HepG2 (cell line): ENCODE measurements at regions not wholly inside any gene's neighbourhood (a gene's known extent, or its start where the extent isn't known, plus 50 kb on each side); places are given as distances from the start of the nearest gene placed in this dataset.

Experiments
- CC2D1A ChIP-seq: sonication (generic); formaldehyde crosslinking; IDR thresholded peaks from 2 replicates; pipeline ENCODE4 v1.8.1; 2023; ENCODE audit warnings: mild to moderate bottlenecking, missing genetic modification reagents
- ETV5 ChIP-seq: IDR thresholded peaks from 2 replicates; pipeline ENCODE4 v1.6.1; 2018; ENCODE audit warnings: missing biosample characterization, missing genetic modification reagents, inconsistent platforms, borderline replicate concordance
- GLI4 ChIP-seq: sonication (generic); formaldehyde crosslinking; IDR thresholded peaks from 2 replicates; pipeline ENCODE4 v1.5.1; 2020; ENCODE audit warnings: missing genetic modification reagents, mild to moderate bottlenecking, moderate library complexity, borderline replicate concordance
- GTF2F1 ChIP-seq: fragments of 150-350 bp; IDR thresholded peaks from 2 replicates; pipeline ENCODE4 v1.6.1; 2014; ENCODE audit warnings: low read length
- KDM3A ChIP-seq: IDR thresholded peaks from 2 replicates; pipeline ENCODE4 v1.6.1; 2018; ENCODE audit warnings: low read depth, missing compliant biosample characterization
- KLF15 ChIP-seq: sonication (generic); formaldehyde crosslinking; IDR thresholded peaks from 2 replicates; pipeline ENCODE4 v1.8.1; 2023; ENCODE audit warnings: borderline replicate concordance, mild to moderate bottlenecking, inconsistent platforms, missing genetic modification reagents, mixed read lengths
- MLLT10 ChIP-seq: sonication (generic); formaldehyde crosslinking; IDR thresholded peaks from 2 replicates; pipeline ENCODE4 v1.4.0; 2020; ENCODE audit warnings: missing genetic modification reagents
- NCOA1 ChIP-seq: sonication (generic); formaldehyde crosslinking; IDR thresholded peaks from 2 replicates; pipeline ENCODE4 v1.9.0; 2021; ENCODE audit warnings: missing genetic modification reagents
- NFKBIZ ChIP-seq: IDR thresholded peaks from 2 replicates; pipeline ENCODE4 v1.6.1; 2018; ENCODE audit warnings: missing genetic modification reagents, missing compliant biosample characterization
- NR2C2 ChIP-seq: sonication (generic); formaldehyde crosslinking; IDR thresholded peaks from 2 replicates; pipeline ENCODE4 v1.4.0; 2020; ENCODE audit warnings: missing genetic modification reagents, mild to moderate bottlenecking, moderate library complexity, borderline replicate concordance
- RARA ChIP-seq: IDR thresholded peaks from 2 replicates; pipeline ENCODE4 v1.6.1; 2016; ENCODE audit warnings: missing genetic modification reagents, missing compliant biosample characterization
- SIN3B ChIP-seq: fragments of 150-350 bp; IDR thresholded peaks from 2 replicates; pipeline ENCODE4 v1.6.1; 2014; ENCODE audit warnings: low read length
- WIZ ChIP-seq: sonication (generic); formaldehyde crosslinking; IDR thresholded peaks from 2 replicates; pipeline ENCODE4 v1.5.1; 2020; ENCODE audit warnings: mild to moderate bottlenecking, missing genetic modification reagents
- ZC3H13 ChIP-seq: sonication (generic); formaldehyde crosslinking; IDR thresholded peaks from 2 replicates; pipeline ENCODE4 v1.8.1; 2023; ENCODE audit warnings: mild to moderate bottlenecking, missing genetic modification reagents, moderate library complexity
- ZNF318 ChIP-seq: sonication (generic); formaldehyde crosslinking; IDR thresholded peaks from 2 replicates; pipeline ENCODE4 v1.4.0; 2020; ENCODE audit warnings: mild to moderate bottlenecking, missing genetic modification reagents
- ZNF614 ChIP-seq: IDR thresholded peaks from 2 replicates; pipeline ENCODE4 v1.6.1; 2018; ENCODE audit warnings: missing biosample characterization, missing genetic modification reagents, inconsistent platforms, borderline replicate concordance
- ZNF639 ChIP-seq: conservative IDR thresholded peaks from 2 replicates; pipeline ENCODE4 v1.6.1; 2018; ENCODE audit warnings: missing genetic modification reagents
- ZNF780A ChIP-seq: sonication (generic); formaldehyde crosslinking; IDR thresholded peaks from 2 replicates; pipeline ENCODE4 v1.8.0; 2022; ENCODE audit warnings: mild to moderate bottlenecking, missing genetic modification reagents, moderate library complexity
- ZNF841 ChIP-seq: sonication (generic); formaldehyde crosslinking; IDR thresholded peaks from 2 replicates; pipeline ENCODE4 v1.8.1; 2023; ENCODE audit warnings: missing genetic modification reagents, borderline replicate concordance
- TF ChIP-seq, protein P1 (sequence below): sonication (generic); formaldehyde crosslinking; IDR thresholded peaks from 2 replicates; pipeline ENCODE4 v1.8.0; 2022; ENCODE audit warnings: mild to moderate bottlenecking, missing genetic modification reagents

GRCh38 chr20:16124911-16125776, 448.1 kb downstream of the KIF16B start (continued):
- TF ChIP-seq, protein P1, sequence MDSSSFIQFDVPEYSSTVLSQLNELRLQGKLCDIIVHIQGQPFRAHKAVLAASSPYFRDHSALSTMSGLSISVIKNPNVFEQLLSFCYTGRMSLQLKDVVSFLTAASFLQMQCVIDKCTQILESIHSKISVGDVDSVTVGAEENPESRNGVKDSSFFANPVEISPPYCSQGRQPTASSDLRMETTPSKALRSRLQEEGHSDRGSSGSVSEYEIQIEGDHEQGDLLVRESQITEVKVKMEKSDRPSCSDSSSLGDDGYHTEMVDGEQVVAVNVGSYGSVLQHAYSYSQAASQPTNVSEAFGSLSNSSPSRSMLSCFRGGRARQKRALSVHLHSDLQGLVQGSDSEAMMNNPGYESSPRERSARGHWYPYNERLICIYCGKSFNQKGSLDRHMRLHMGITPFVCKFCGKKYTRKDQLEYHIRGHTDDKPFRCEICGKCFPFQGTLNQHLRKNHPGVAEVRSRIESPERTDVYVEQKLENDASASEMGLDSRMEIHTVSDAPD (CRISPR knock-in tag): 0 out of 2 replicates have a peak, but pooled peaks have one; percentile 39
- TF ChIP-seq NFKBIZ (no peak), NCOA1 (CRISPR knock-in tag) (no peak), NR2C2 (CRISPR knock-in tag) (no peak), KDM3A (CRISPR knock-in tag) (no peak), GTF2F1 (no peak), ZNF780A (CRISPR knock-in tag) (no peak), ZNF318 (no peak), ZC3H13 (CRISPR knock-in tag) (no peak), ZNF639 (CRISPR knock-in tag) (no peak), KLF15 (CRISPR knock-in tag) (no peak), WIZ (CRISPR knock-in tag) (no peak), SIN3B (no peak), ZNF614 (CRISPR knock-in tag) (0 out of 2 replicates have a peak, but pooled peaks have one; percentile 18), CC2D1A (CRISPR knock-in tag) (no peak), ZNF841 (CRISPR knock-in tag) (no peak), MLLT10 (no peak), ETV5 (CRISPR knock-in tag) (peak; percentile 92), RARA (CRISPR knock-in tag) (peak; percentile 57; the same call in 1 of the 2 replicates), GLI4 (CRISPR knock-in tag) (no peak)
